Hematopoietic multipotent progenitor cell treated with erythropoietin and hydrocortisone succinate and interleukin-3 and kit ligand, for 4 days (in vitro differentiated cells): ENCODE measurements at regions not wholly inside any gene's neighbourhood (a gene's known extent, or its start where the extent isn't known, plus 50 kb on each side); places are given as distances from the start of the nearest gene placed in this dataset.
"Not testable (repeated sequence)": the region's sequence is repeated elsewhere in the genome, so short reads cannot be mapped to it uniquely, and the experiment has no call there.

Experiments
- DNase-seq: peaks from one replicate; pipeline ENCODE4 v3.0.0-alpha.2; 2015

- DNase-seq: no peak
Observed at GRCh38 chr2:188645986-188646385, 328.2 kb upstream of the COL3A1 start.

- no peak for DNase-seq
Observed at GRCh38 chr2:188647430-188648070, 326.6 kb upstream of the COL3A1 start.

- DNase-seq: no peak
Observed at GRCh38 chr2:188659656-188660406, 314.3 kb upstream of the COL3A1 start.

- no peak for DNase-seq
Observed at GRCh38 chr2:188663301-188663700, 310.9 kb upstream of the COL3A1 start.

GRCh38 chr2:188664416-188664815, 309.8 kb upstream of the COL3A1 start:
- DNase-seq: no peak

GRCh38 chr2:188664951-188665595, 309.1 kb upstream of the COL3A1 start:
- no peak for DNase-seq

- DNase-seq: no peak
Observed at GRCh38 chr2:188665727-188666304, 308.4 kb upstream of the COL3A1 start.

- DNase-seq: no peak
Observed at GRCh38 chr2:188666503-188666902, 307.7 kb upstream of the COL3A1 start.

GRCh38 chr2:188668017-188668680, 306.0 kb upstream of the COL3A1 start:
- no peak for DNase-seq

GRCh38 chr2:188675391-188676009, 298.7 kb upstream of the COL3A1 start:
- DNase-seq: no peak

GRCh38 chr2:188676010-188676400, 298.2 kb upstream of the COL3A1 start:
- DNase-seq: no peak

- no peak for DNase-seq
Observed at GRCh38 chr2:188677142-188677541, 297.0 kb upstream of the COL3A1 start.

GRCh38 chr2:188678882-188679281, 295.3 kb upstream of the COL3A1 start:
- DNase-seq: no peak

- no peak for DNase-seq
Observed at GRCh38 chr2:188682838-188683237, 291.3 kb upstream of the COL3A1 start.

GRCh38 chr2:188684795-188685194, 289.4 kb upstream of the COL3A1 start:
- DNase-seq: no peak

GRCh38 chr2:188693111-188693510, 281.1 kb upstream of the COL3A1 start:
- DNase-seq: no peak

GRCh38 chr2:188693771-188694170, 280.4 kb upstream of the COL3A1 start:
- no peak for DNase-seq

- DNase-seq: no peak
Observed at GRCh38 chr2:188695953-188696352, 278.2 kb upstream of the COL3A1 start.

- DNase-seq: not testable (repeated sequence)
Observed at GRCh38 chr2:188698151-188698550, 276.0 kb upstream of the COL3A1 start.

GRCh38 chr2:188701836-188702235, 272.3 kb upstream of the COL3A1 start:
- no peak for DNase-seq

GRCh38 chr2:188705191-188705590, 269.0 kb upstream of the COL3A1 start:
- DNase-seq: no peak

GRCh38 chr2:188713961-188714360, 260.2 kb upstream of the COL3A1 start:
- no peak for DNase-seq
